H9 (cell line): ENCODE measurements at regions not wholly inside any gene's neighbourhood (a gene's known extent, or its start where the extent isn't known, plus 50 kb on each side); places are given as distances from the start of the nearest gene placed in this dataset.

Experiments used
- DNase-seq: peaks from one replicate; pipeline ENCODE4 v3.0.0-alpha.2; 2017
- H2AFZ ChIP-seq: one replicate; pipeline ENCODE4 v1.6.1; 2013; ENCODE audit warnings: mild to moderate bottlenecking, low read length, control low read depth, moderate library complexity
- H2AK5ac ChIP-seq: 2 replicates; pipeline ENCODE4 v1.6.1; 2013; ENCODE audit warnings: low read length, control low read depth, mixed read lengths; ENCODE audit not compliant: insufficient read length
- H2BK120ac ChIP-seq: one replicate; pipeline ENCODE4 v1.6.1; 2013; ENCODE audit warnings: low read depth, mild to moderate bottlenecking, low read length, control low read depth, inconsistent platforms; ENCODE audit not compliant: poor library complexity, severe bottlenecking
- H2BK12ac ChIP-seq: 2 replicates; pipeline ENCODE4 v1.6.1; 2013; ENCODE audit warnings: low read length, control low read depth, mixed read lengths, low read depth; ENCODE audit not compliant: insufficient read length
- H2BK15ac ChIP-seq: 2 replicates; pipeline ENCODE4 v1.6.1; 2013; ENCODE audit warnings: low read depth, low read length, control low read depth
- H2BK20ac ChIP-seq: one replicate; pipeline ENCODE4 v1.6.1; 2013; ENCODE audit warnings: low read depth, mild to moderate bottlenecking, low read length, control low read depth, inconsistent platforms; ENCODE audit not compliant: poor library complexity, severe bottlenecking
- H2BK5ac ChIP-seq: 2 replicates; pipeline ENCODE4 v1.6.1; 2013; ENCODE audit warnings: low read length, control low read depth, mixed read lengths; ENCODE audit not compliant: insufficient read length
- H3K14ac ChIP-seq: 2 replicates; pipeline ENCODE4 v1.6.1; 2013; ENCODE audit warnings: low read length, control low read depth; ENCODE audit not compliant: insufficient read depth
- H3K18ac ChIP-seq: 2 replicates; pipeline ENCODE4 v1.6.1; 2013; ENCODE audit warnings: low read depth, mild to moderate bottlenecking, mixed read lengths, low read length, control low read depth; ENCODE audit not compliant: insufficient read length
- H3K23ac ChIP-seq: 2 replicates; pipeline ENCODE4 v1.6.1; 2013; ENCODE audit warnings: low read length, control low read depth, mixed read lengths, low read depth; ENCODE audit not compliant: insufficient read length
- H3K23me2 ChIP-seq: 2 replicates; pipeline ENCODE4 v1.6.1; 2013; ENCODE audit warnings: low read depth, mild to moderate bottlenecking, mixed read lengths, low read length, control low read depth; ENCODE audit not compliant: insufficient read length, poor library complexity, severe bottlenecking
- H3K27ac ChIP-seq: 2 replicates; pipeline ENCODE4 v1.5.1; 2013; ENCODE audit warnings: low read length, control low read depth, mixed read lengths, low read depth; ENCODE audit not compliant: insufficient read length
- H3K27me3 ChIP-seq: 2 replicates; pipeline ENCODE4 v1.6.1; 2013; ENCODE audit warnings: low read length, control low read depth, inconsistent platforms; ENCODE audit not compliant: insufficient read depth
- H3K4ac ChIP-seq: 2 replicates; pipeline ENCODE4 v1.6.1; 2013; ENCODE audit warnings: low read depth, mild to moderate bottlenecking, control low read depth, inconsistent platforms, low read length, moderate library complexity
- H3K4me1 ChIP-seq: 2 replicates; pipeline ENCODE4 v1.6.1; 2013; ENCODE audit warnings: low read length, control low read depth, inconsistent platforms; ENCODE audit not compliant: insufficient read depth
- H3K4me2 ChIP-seq: 2 replicates; pipeline ENCODE4 v1.6.1; 2013; ENCODE audit warnings: low read length, control low read depth, mixed read lengths; ENCODE audit not compliant: insufficient read length, insufficient read depth
- H3K56ac ChIP-seq: 2 replicates; pipeline ENCODE4 v1.6.1; 2013; ENCODE audit warnings: low read depth, mild to moderate bottlenecking, mixed read lengths, low read length, control low read depth; ENCODE audit not compliant: insufficient read length
- H3K79me1 ChIP-seq: 2 replicates; pipeline ENCODE4 v1.6.1; 2013; ENCODE audit warnings: low read depth, mild to moderate bottlenecking, moderate library complexity, low read length, control low read depth, inconsistent platforms; ENCODE audit not compliant: insufficient read depth, poor library complexity, severe bottlenecking
- H3K79me2 ChIP-seq: 2 replicates; pipeline ENCODE4 v1.6.1; 2013; ENCODE audit warnings: low read length, control low read depth, inconsistent platforms; ENCODE audit not compliant: insufficient read depth
- H3K9ac ChIP-seq: 2 replicates; pipeline ENCODE4 v1.6.1; 2013; ENCODE audit warnings: low read length, control low read depth, mixed read lengths; ENCODE audit not compliant: insufficient read length; ENCODE audit errors: extremely low read depth
- H3K9me3 ChIP-seq: one replicate; pipeline ENCODE4 v1.6.1; 2013; ENCODE audit warnings: low read depth, low read length, inconsistent platforms; ENCODE audit not compliant: control insufficient read depth
- H3T11ph ChIP-seq: one replicate; pipeline ENCODE4 v1.6.1; 2013; ENCODE audit warnings: mild to moderate bottlenecking, low read length, control low read depth, inconsistent platforms
- H4K20me1 ChIP-seq: one replicate; pipeline ENCODE4 v1.6.1; 2013; ENCODE audit not compliant: control insufficient read depth, insufficient read length, insufficient read depth
- H4K5ac ChIP-seq: 2 replicates; pipeline ENCODE4 v1.6.1; 2013; ENCODE audit warnings: low read depth, mild to moderate bottlenecking, mixed read lengths, low read length, control low read depth; ENCODE audit not compliant: insufficient read length
- H4K8ac ChIP-seq: replicated peaks from 2 replicates; pipeline ENCODE4 v1.6.1; 2013; ENCODE audit warnings: low read length, control low read depth, mixed read lengths, low read depth; ENCODE audit not compliant: insufficient read length
- H4K91ac ChIP-seq: 2 replicates; pipeline ENCODE4 v1.6.1; 2013; ENCODE audit warnings: low read depth, mild to moderate bottlenecking, moderate library complexity, mixed read lengths, low read length, control low read depth; ENCODE audit not compliant: insufficient read length
- H3K27ac Mint-ChIP-seq, 3 experiments: 2 replicates in 2 of 3; 3 replicates in 1 of 3; pipeline ENCODE4 v1.8.0; 2020 to 2021; ENCODE audit warnings: mixed read lengths in 3 of 3, mild to moderate bottlenecking in 1 of 3, moderate library complexity in 1 of 3
- H3K27me3 Mint-ChIP-seq: 2 replicates; pipeline ENCODE4 v1.8.0; 2021; ENCODE audit warnings: low read depth, mild to moderate bottlenecking, moderate library complexity, mixed read lengths
- H3K36me3 Mint-ChIP-seq, 3 experiments: 2 replicates in 2 of 3; 3 replicates in 1 of 3; pipeline ENCODE4 v1.8.0; 2020 to 2021; ENCODE audit warnings: low read depth in 3 of 3, mixed read lengths in 3 of 3; ENCODE audit not compliant: insufficient read depth in 1 of 3
- H3K4me1 Mint-ChIP-seq, 2 experiments: 2 replicates each; pipeline ENCODE4 v1.8.0; 2020; ENCODE audit warnings: mixed read lengths in 2 of 2
- H3K4me3 Mint-ChIP-seq, 2 experiments: 2 replicates in 1 of 2; 3 replicates in 1 of 2; pipeline ENCODE4 v1.8.0; 2020 to 2021; ENCODE audit warnings: mild to moderate bottlenecking in 2 of 2, mixed read lengths in 2 of 2, moderate library complexity in 1 of 2
- H3K9me3 Mint-ChIP-seq, 2 experiments: 2 replicates in 1 of 2; 3 replicates in 1 of 2; pipeline ENCODE4 v1.8.0; 2020; ENCODE audit warnings: mild to moderate bottlenecking in 2 of 2, mixed read lengths in 2 of 2, moderate library complexity in 1 of 2
- WGBS: extraction: QIAGEN DNeasy Blood & Tissue Kit; methylation state at CpG from one replicate; pipeline ENCODE4 v1.1.7; 2013; ENCODE audit warnings: missing lambda C conversion rate, low lambda C conversion rate, mixed read lengths; ENCODE audit not compliant: insufficient read length; ENCODE audit errors: extremely low coverage; 5-methylcytosine and 5-hydroxymethylcytosine counted together
- TF ChIP-seq, protein P1 (sequence below): fragments of 200-600 bp; sonication (generic); conservative IDR thresholded peaks from 3 replicates; pipeline ENCODE4 v1.8.0; 2021; ENCODE audit warnings: antibody characterized with exemption, mild to moderate bottlenecking

DNA sequence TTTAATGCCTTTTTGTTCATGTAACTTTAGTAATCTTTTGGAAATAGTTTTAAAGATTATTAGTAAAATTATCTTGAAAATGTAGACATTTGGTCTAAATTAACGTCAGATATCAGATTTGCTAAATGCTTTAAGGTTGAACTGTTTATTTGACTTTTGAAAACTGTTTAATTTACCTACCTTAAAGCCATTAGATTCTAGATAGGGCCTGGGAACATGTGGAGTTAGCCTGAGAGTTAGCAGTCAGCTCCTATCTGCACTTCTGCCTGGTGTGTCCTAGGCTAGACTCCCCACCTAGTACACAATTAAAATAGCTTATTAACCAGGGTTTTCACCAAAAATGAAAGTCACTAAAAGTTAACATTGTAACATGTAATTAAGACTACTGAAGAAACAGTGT lies 53.7 kb upstream of the CFAP20DC start:
- no peaks in the 10 kb centered on the region for H3K79me1 ChIP-seq
- TF ChIP-seq, protein P1, sequence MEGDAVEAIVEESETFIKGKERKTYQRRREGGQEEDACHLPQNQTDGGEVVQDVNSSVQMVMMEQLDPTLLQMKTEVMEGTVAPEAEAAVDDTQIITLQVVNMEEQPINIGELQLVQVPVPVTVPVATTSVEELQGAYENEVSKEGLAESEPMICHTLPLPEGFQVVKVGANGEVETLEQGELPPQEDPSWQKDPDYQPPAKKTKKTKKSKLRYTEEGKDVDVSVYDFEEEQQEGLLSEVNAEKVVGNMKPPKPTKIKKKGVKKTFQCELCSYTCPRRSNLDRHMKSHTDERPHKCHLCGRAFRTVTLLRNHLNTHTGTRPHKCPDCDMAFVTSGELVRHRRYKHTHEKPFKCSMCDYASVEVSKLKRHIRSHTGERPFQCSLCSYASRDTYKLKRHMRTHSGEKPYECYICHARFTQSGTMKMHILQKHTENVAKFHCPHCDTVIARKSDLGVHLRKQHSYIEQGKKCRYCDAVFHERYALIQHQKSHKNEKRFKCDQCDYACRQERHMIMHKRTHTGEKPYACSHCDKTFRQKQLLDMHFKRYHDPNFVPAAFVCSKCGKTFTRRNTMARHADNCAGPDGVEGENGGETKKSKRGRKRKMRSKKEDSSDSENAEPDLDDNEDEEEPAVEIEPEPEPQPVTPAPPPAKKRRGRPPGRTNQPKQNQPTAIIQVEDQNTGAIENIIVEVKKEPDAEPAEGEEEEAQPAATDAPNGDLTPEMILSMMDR = no peak
- no peak overlapping the region for H3K14ac ChIP-seq
- H3K9me3 ChIP-seq = no peaks in the 10 kb centered on the region
- H2BK120ac ChIP-seq = no peak overlapping the region
- no peak overlapping the region for H3K18ac ChIP-seq
- Mint-ChIP-seq H3K9me3 (no peaks in the 10 kb centered on the region; a peak in 1 of 5 replicates), H3K4me1 (peaks cover 24 to 41% of the 10 kb centered on the region in 2 experiments), H3K27me3 (peaks cover 23% of the 10 kb centered on the region), H3K4me3 (no peak overlapping the region), H3K36me3 (no peaks in the 10 kb centered on the region), H3K27ac (no peak overlapping the region)
- no peak overlapping the region for H2BK15ac ChIP-seq
- H2BK20ac ChIP-seq = no peak overlapping the region
- H2AK5ac ChIP-seq = no peak overlapping the region
- H3K79me2 ChIP-seq = no peaks in the 10 kb centered on the region
- no peaks in the 10 kb centered on the region for H3K23me2 ChIP-seq
- H4K8ac ChIP-seq = no peak overlapping the region
- no peak overlapping the region for H3K56ac ChIP-seq
- no peak overlapping the region for H4K91ac ChIP-seq
- no peak overlapping the region for H3K27ac ChIP-seq
- no peak overlapping the region for H3K4ac ChIP-seq
- no peak overlapping the region for H2BK5ac ChIP-seq
- H3T11ph ChIP-seq = no peak overlapping the region
- no peak overlapping the region for H3K9ac ChIP-seq
- no peaks in the 10 kb centered on the region; the same call in 1 of the 2 replicates for H3K4me1 ChIP-seq
- H4K20me1 ChIP-seq = no peaks in the 10 kb centered on the region
- WGBS = no CpG with 5 or more reads among the region's 1 CpG
- H3K4me2 ChIP-seq = no peak overlapping the region
- no peak overlapping the region for H2BK12ac ChIP-seq
- H3K23ac ChIP-seq = no peak overlapping the region
- no peaks in the 10 kb centered on the region for H3K27me3 ChIP-seq
- no peak for DNase-seq
- H2AFZ ChIP-seq = no peak overlapping the region
- H4K5ac ChIP-seq = no peak overlapping the region
